HCT116 (cell line): ENCODE measurements at regions not wholly inside any gene's neighbourhood (a gene's known extent, or its start where the extent isn't known, plus 50 kb on each side); places are given as distances from the start of the nearest gene placed in this dataset.

Experiments
- ATAC-seq: fragments of 200-7000 bp; cut with Tn5 transposase; 2 replicates; pipeline ENCODE4 v1.9.1; 2020; ENCODE audit warnings: mild to moderate bottlenecking, moderate library complexity
- BruUV-seq: library from RNA; stranded (reverse); fragments of 400-500 nt; replicated peaks from 2 replicates; lab custom pipeline; 2021; lab: Mats Ljungman, UMichigan
- CTCF ChIA-PET: fragments of 300-600 bp; sonication (Branson Sonifier 250); formaldehyde crosslinking; loops from one replicate; lab custom pipeline; 2021; ENCODE audit warnings: antibody characterized with exemption; lab: Charles Lee
- POLR2A ChIA-PET: fragments of 300-600, 350-600 bp; sonication (Branson Sonifier 250); formaldehyde crosslinking; loops from one replicate; lab custom pipeline; 2021; ENCODE audit warnings: antibody characterized with exemption; lab: Charles Lee
- RAD21 ChIA-PET, 2 experiments: fragments of 300-600 bp; sonication (Branson Sonifier 250); formaldehyde crosslinking; loops; one replicate each; lab custom pipeline; 2023; ENCODE audit warnings: low total read pairs in 2 of 2; ENCODE audit not compliant: uncharacterized antibody in 2 of 2, unreplicated experiment in 2 of 2, low non-redundant PET in 1 of 2; lab: Charles Lee
- DNase-seq: peaks from one replicate; pipeline ENCODE4 v3.0.0-alpha.2; 2010; ENCODE audit warnings: low read depth, low spot score
- H2AFZ ChIP-seq: fragments of 200-600 bp; shearing (Covaris generic), sonication (generic); 2 replicates; pipeline ENCODE4 v1.6.1; 2017; ENCODE audit warnings: low read depth, mixed run types, mixed read lengths, antibody characterized with exemption, low read length; ENCODE audit not compliant: poor library complexity, severe bottlenecking
- H3K27ac ChIP-seq: 2 replicates; pipeline ENCODE4 v1.5.1; 2012; ENCODE audit warnings: low read depth, low read length
- H3K27me3 ChIP-seq: fragments of 200-600 bp; sonication (generic); 2 replicates; pipeline ENCODE4 v1.6.1; 2016; ENCODE audit warnings: mixed run types, low read length, mixed read lengths; ENCODE audit not compliant: insufficient read depth
- H3K36me3 ChIP-seq, 2 experiments: fragments of 200-500 bp in 1 of 2; fragments of 200-600 bp in 1 of 2; sonication (Bioruptor generic) in 1 of 2; sonication (generic) in 1 of 2; 2 replicates each; pipeline versions ENCODE4 v1.5.1 to v1.6.1; 2014 to 2016; ENCODE audit warnings: low read length in 2 of 2, inconsistent platforms in 1 of 2, mixed read lengths in 1 of 2, mixed run types in 1 of 2; ENCODE audit not compliant: insufficient read depth in 2 of 2, control insufficient read depth in 1 of 2
- H3K4me1 ChIP-seq, 2 experiments: fragments of 200-600 bp in 1 of 2; sonication (generic) in 1 of 2; 2 replicates each; pipeline versions ENCODE4 v1.5.1 to v1.6.1; 2012 to 2017; ENCODE audit warnings: low read length in 2 of 2, inconsistent platforms in 1 of 2, mild to moderate bottlenecking in 1 of 2, mixed read lengths in 1 of 2, mixed run types in 1 of 2, moderate library complexity in 1 of 2; ENCODE audit not compliant: insufficient read depth in 2 of 2, control insufficient read depth in 1 of 2
- H3K4me2 ChIP-seq: fragments of 200-600 bp; sonication (generic); 2 replicates; pipeline ENCODE4 v1.6.1; 2017; ENCODE audit warnings: mixed run types, low read length, mixed read lengths
- H3K4me3 ChIP-seq, 2 experiments: fragments of 200-600 bp in 1 of 2; sonication (generic) in 1 of 2; replicated peaks in 1 of 2; 2 replicates each; pipeline ENCODE4 v1.5.1; 2011 to 2016; ENCODE audit warnings: low read length in 2 of 2, control low read depth in 1 of 2, low read depth in 1 of 2, mild to moderate bottlenecking in 1 of 2, mixed read lengths in 1 of 2, mixed run types in 1 of 2
- H3K79me2 ChIP-seq: fragments of 200-600 bp; sonication (generic); 2 replicates; pipeline ENCODE4 v1.6.1; 2017; ENCODE audit warnings: mild to moderate bottlenecking, mixed run types, low read length, moderate library complexity, mixed read lengths; ENCODE audit not compliant: insufficient read depth
- H3K9ac ChIP-seq: fragments of 200-600 bp; sonication (generic); 2 replicates; pipeline ENCODE4 v1.6.1; 2016; ENCODE audit warnings: low read length, mixed read lengths
- H3K9me2 ChIP-seq: fragments of 200-600 bp; sonication (generic), shearing (Covaris generic); 2 replicates; pipeline ENCODE4 v1.6.1; 2017; ENCODE audit warnings: mixed run types, mild to moderate bottlenecking, moderate library complexity; ENCODE audit not compliant: insufficient read depth
- H3K9me3 ChIP-seq, 2 experiments: fragments of 200-500 bp in 1 of 2; fragments of 200-600 bp in 1 of 2; sonication (Bioruptor generic) in 1 of 2; sonication (generic) in 1 of 2; 2 replicates each; pipeline ENCODE4 v1.6.1; 2014 to 2017; ENCODE audit warnings: low read length in 2 of 2, mixed read lengths in 2 of 2, inconsistent platforms in 1 of 2, low read depth in 1 of 2, mild to moderate bottlenecking in 1 of 2, mixed run types in 1 of 2, moderate library complexity in 1 of 2; ENCODE audit not compliant: control insufficient read depth in 1 of 2, insufficient read depth in 1 of 2
- H4K20me1 ChIP-seq: fragments of 200-600 bp; sonication (generic), shearing (Covaris generic); 2 replicates; pipeline ENCODE4 v1.6.1; 2017; ENCODE audit warnings: mixed run types, mild to moderate bottlenecking, moderate library complexity; ENCODE audit not compliant: insufficient read depth
- CBX3 ChIP-seq: IDR thresholded peaks from 2 replicates; pipeline ENCODE4 v1.6.1; 2012; ENCODE audit warnings: low read depth
- CEBPB ChIP-seq: IDR thresholded peaks from 2 replicates; pipeline ENCODE4 v1.6.1; 2012; ENCODE audit warnings: low read depth
- FOSL1 ChIP-seq: IDR thresholded peaks from 2 replicates; pipeline ENCODE4 v1.6.1; 2012; ENCODE audit warnings: low read depth
- JUND ChIP-seq: IDR thresholded peaks from 2 replicates; pipeline ENCODE4 v1.6.1; 2012
- POLR2A ChIP-seq: IDR thresholded peaks from 2 replicates; pipeline ENCODE4 v1.7.0; 2011; ENCODE audit warnings: borderline replicate concordance; ENCODE audit not compliant: insufficient read depth, insufficient read length; ENCODE audit errors: extremely low read depth
- RAD21 ChIP-seq: IDR thresholded peaks from 2 replicates; pipeline ENCODE4 v1.6.1; 2012; ENCODE audit warnings: low read depth, mild to moderate bottlenecking
- SIN3A ChIP-seq: IDR thresholded peaks from 2 replicates; pipeline ENCODE4 v1.6.1; 2012; ENCODE audit warnings: low read depth
- SP1 ChIP-seq: IDR thresholded peaks from 2 replicates; pipeline ENCODE4 v1.6.1; 2012; ENCODE audit warnings: low read depth
- ZFX ChIP-seq: fragments of 450-650 bp; IDR thresholded peaks from 2 replicates; pipeline ENCODE4 v1.6.1; 2017
- intact Hi-C: fragments of 100-400 bp; cut with micrococcal nuclease; formaldehyde crosslinking; loops from 2 replicates; pipeline ENCODE4 v1.10.0; 2022
- TF ChIP-seq, protein P1 (sequence below): IDR thresholded peaks from 2 replicates; pipeline ENCODE4 v1.6.1; 2012

GRCh38 chr4:26076000-26076587, 162.1 kb downstream of the SMIM20 start:
- intact Hi-C loops = no loop called here
- no peak overlapping the region for H3K9ac ChIP-seq
- ChIA-PET RAD21 (no interaction called here), CTCF (no interaction called here), POLR2A (no interaction called here)
- H3K36me3 ChIP-seq = no peaks in the 10 kb centered on the region
- H2AFZ ChIP-seq = no peak overlapping the region
- ATAC-seq (no peak), DNase-seq (no peak)
- peaks cover 0 to 18% of the 10 kb centered on the region in 2 experiments; a peak in 1 of 4 replicates for H3K4me1 ChIP-seq
- no peak overlapping the region for H3K4me3 ChIP-seq
- no peaks in the 10 kb centered on the region for H3K9me3 ChIP-seq
- H4K20me1 ChIP-seq = no peaks in the 10 kb centered on the region
- no peaks in the 10 kb centered on the region for H3K27me3 ChIP-seq
- no peak for TF ChIP-seq CBX3
- TF ChIP-seq JUND = 0 out of 2 replicates have a peak, but pooled peaks have one; percentile 32
- TF ChIP-seq FOSL1 = peak; percentile 51; the same call in 1 of the 2 replicates
- no peak for TF ChIP-seq POLR2A
- peak; percentile 29; the same call in 1 of the 2 replicates for TF ChIP-seq SP1
- no peak for TF ChIP-seq ZFX
- BruUV-seq = no TSS peak
- H3K9me2 ChIP-seq = no peaks in the 10 kb centered on the region
- peak overlapping the region; percentile 20; the same call in 1 of the 2 replicates for H3K4me2 ChIP-seq
- H3K79me2 ChIP-seq = no peaks in the 10 kb centered on the region
- H3K27ac ChIP-seq = no peak overlapping the region

DNA sequence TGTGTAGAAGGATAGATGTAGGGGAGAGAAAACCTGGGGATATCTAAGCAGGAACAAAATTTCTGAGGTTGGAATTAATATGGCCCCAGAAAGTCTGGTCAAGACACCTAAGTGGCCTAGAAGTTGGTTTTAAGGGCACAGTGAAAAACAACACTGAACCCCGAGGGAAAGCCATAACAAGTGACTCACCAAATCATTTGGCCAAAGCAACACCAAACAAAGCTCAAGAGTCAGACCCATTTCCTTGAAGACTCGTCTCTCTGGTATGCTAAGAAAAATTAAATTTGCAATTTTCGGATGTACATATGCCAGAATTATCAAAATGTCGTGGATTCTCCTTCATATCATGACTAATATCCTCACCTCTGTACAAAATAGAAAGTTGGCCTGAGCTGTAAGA, 162.9 kb downstream of the SMIM20 start:
- CTCF ChIA-PET = no interaction called here
- RAD21 ChIA-PET = no interaction called here
- no peaks in the 10 kb centered on the region for H4K20me1 ChIP-seq
- H3K9me2 ChIP-seq = no peaks in the 10 kb centered on the region
- BruUV-seq = no TSS peak
- ATAC-seq = no peak
- no peak for DNase-seq
- TF ChIP-seq SP1 (no peak), RAD21 (no peak), CBX3 (peak; percentile 15; the same call in 1 of the 2 replicates), CEBPB (no peak), SIN3A (no peak)
- TF ChIP-seq, protein P1, sequence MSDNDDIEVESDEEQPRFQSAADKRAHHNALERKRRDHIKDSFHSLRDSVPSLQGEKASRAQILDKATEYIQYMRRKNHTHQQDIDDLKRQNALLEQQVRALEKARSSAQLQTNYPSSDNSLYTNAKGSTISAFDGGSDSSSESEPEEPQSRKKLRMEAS = no peak
- H3K4me1 ChIP-seq = peaks cover 0 to 19% of the 10 kb centered on the region in 2 experiments; a peak in 2 of 4 replicates
- H3K27ac ChIP-seq = no peak overlapping the region
- no peak overlapping the region for H3K4me2 ChIP-seq
- POLR2A ChIA-PET = no interaction called here
- H3K4me3 ChIP-seq = no peak overlapping the region
- H2AFZ ChIP-seq = no peak overlapping the region
- H3K79me2 ChIP-seq = no peaks in the 10 kb centered on the region
- no peaks in the 10 kb centered on the region for H3K27me3 ChIP-seq
- intact Hi-C loops = no loop called here
- H3K9ac ChIP-seq = no peak overlapping the region
- H3K9me3 ChIP-seq = no peaks in the 10 kb centered on the region
- H3K36me3 ChIP-seq = no peaks in the 10 kb centered on the region
